Middle frontal gyrus (tissue), 1 donor: ENCODE measurements at regions not wholly inside any gene's neighbourhood (a gene's known extent, or its start where the extent isn't known, plus 50 kb on each side); places are given as distances from the start of the nearest gene placed in this dataset.
"Not testable (repeated sequence)": the region's sequence is repeated elsewhere in the genome, so short reads cannot be mapped to it uniquely, and the experiment has no call there.

ENCODE experiments used
- DNase-seq: peaks from one replicate; pipeline ENCODE4 v3.0.0-alpha.2; 2015; ENCODE audit warnings: low spot score; ENCODE audit errors: extremely low spot score

- no peak for DNase-seq
Observed at GRCh38 chr12:17695495-17695894, 394.5 kb downstream of the RERGL start.

- DNase-seq: no peak
Observed at GRCh38 chr12:17691369-17691768, 398.6 kb downstream of the RERGL start.

GRCh38 chr12:17680220-17680619 lies 409.8 kb downstream of the RERGL start:
- DNase-seq: no peak

GRCh38 chr12:17666641-17667324 lies 423.2 kb downstream of the RERGL start:
- DNase-seq: no peak

- DNase-seq: no peak
Observed at GRCh38 chr12:17665839-17666238, 424.2 kb downstream of the RERGL start.

- DNase-seq: no peak
Observed at GRCh38 chr12:17661250-17661649, 428.7 kb downstream of the RERGL start.

GRCh38 chr12:17652436-17652835 lies 437.6 kb downstream of the RERGL start:
- DNase-seq: no peak

- DNase-seq: no peak
Observed at GRCh38 chr12:17642340-17642650, 447.7 kb downstream of the RERGL start.

- no peak for DNase-seq
Observed at GRCh38 chr12:17640615-17641014, 449.4 kb downstream of the RERGL start.

- no peak for DNase-seq
Observed at GRCh38 chr12:17618831-17619230, 471.2 kb downstream of the RERGL start.

- DNase-seq: no peak
Observed at GRCh38 chr12:17609701-17610100, 480.3 kb downstream of the RERGL start.

- no peak for DNase-seq
Observed at GRCh38 chr12:17609153-17609552, 480.8 kb downstream of the RERGL start.

GRCh38 chr12:17595111-17595510 lies 494.9 kb downstream of the RERGL start:
- no peak for DNase-seq

GRCh38 chr12:17593715-17594406 lies 496.1 kb downstream of the RERGL start:
- DNase-seq: no peak

- DNase-seq: no peak
Observed at GRCh38 chr12:17592472-17592871, 497.5 kb downstream of the RERGL start.

- DNase-seq: no peak
Observed at GRCh38 chr12:17591005-17591681, 498.9 kb downstream of the RERGL start.

GRCh38 chr12:17588968-17589367 lies 501.0 kb downstream of the RERGL start:
- no peak for DNase-seq

- DNase-seq: no peak
Observed at GRCh38 chr12:17579205-17580026, 510.6 kb downstream of the RERGL start.

- DNase-seq: no peak
Observed at GRCh38 chr12:17577405-17577804, 512.6 kb downstream of the RERGL start.

- DNase-seq: no peak
Observed at GRCh38 chr12:17572250-17572649, 517.7 kb downstream of the RERGL start.

GRCh38 chr12:17571047-17571446 lies 518.9 kb downstream of the RERGL start:
- DNase-seq: no peak

- not testable (repeated sequence) for DNase-seq
Observed at GRCh38 chr12:17564630-17565029, 525.4 kb downstream of the RERGL start.
